GM19351 (cell line): ENCODE measurements at regions not wholly inside any gene's neighbourhood (a gene's known extent, or its start where the extent isn't known, plus 50 kb on each side); places are given as distances from the start of the nearest gene placed in this dataset.
A peak's percentile ranks its signal among the peaks of the same experiment; 100 is the strongest.
"Not testable (repeated sequence)": the region's sequence is repeated elsewhere in the genome, so short reads cannot be mapped to it uniquely, and the experiment has no call there.

Experiments used
- ATAC-seq: cut with Tn5 transposase; IDR thresholded peaks from one replicate; pipeline ENCODE4 v1.9.1; 2021; ENCODE audit warnings: mild to moderate bottlenecking, moderate library complexity; ENCODE audit not compliant: unreplicated experiment

DNA sequence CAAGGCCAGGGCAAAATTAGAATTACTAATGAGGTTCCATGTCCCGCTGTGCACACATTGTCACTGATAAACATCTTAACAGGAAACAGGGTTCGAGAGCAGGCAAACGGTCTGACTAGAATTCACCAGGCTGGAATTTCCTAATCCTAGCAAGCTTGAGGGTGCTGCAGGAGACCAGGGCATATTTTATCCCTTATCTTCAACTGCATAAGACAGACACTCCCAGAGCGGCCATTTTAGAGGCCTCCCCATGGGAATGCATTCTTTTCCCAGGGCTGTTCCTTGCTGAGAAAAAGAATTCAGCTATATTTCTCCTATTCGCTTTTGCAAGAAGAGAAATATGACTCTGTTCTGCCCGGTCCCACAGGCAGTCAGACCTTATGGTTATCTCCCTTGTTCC, 282.5 kb upstream of the TACR3 start:
- not testable (repeated sequence) for ATAC-seq

DNA sequence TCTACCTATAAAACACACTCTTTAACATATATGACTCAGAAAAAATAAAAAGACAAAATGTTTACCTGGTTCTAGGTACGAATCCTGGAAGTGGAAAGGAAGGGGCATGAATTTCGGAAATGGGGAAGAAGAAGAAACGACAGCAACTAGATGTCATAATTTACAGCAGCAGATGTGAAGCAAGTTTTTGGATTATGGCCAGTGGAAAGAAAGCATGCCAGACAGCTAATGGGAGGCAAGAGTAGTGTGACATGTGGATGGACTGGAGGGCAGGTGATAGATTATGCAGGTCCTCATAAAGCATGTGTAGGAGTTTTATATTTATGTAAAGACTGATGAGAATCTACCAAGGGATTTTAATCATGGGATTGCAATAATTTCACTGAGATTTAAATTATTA, 279.0 kb upstream of the TACR3 start:
- no peak for ATAC-seq

DNA sequence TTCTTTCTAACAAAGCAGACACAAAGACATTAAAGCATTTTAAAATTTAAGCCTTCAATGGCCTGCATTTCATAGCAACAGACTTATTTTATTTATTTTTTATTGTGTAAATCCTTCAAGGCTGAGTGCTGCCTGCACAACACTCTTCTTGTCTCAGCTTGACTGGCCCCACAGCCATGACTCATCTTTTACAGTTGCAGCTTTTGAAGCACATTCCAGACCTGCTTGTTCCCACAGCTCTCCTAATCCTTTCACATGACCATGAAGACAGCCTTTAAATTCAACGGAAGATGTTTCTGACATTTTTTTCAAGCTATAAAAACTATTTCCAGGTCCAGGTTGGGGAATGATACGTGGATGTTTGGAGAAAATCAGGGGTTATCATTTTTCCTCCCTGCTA, 276.9 kb upstream of the TACR3 start:
- ATAC-seq, result no peak

DNA sequence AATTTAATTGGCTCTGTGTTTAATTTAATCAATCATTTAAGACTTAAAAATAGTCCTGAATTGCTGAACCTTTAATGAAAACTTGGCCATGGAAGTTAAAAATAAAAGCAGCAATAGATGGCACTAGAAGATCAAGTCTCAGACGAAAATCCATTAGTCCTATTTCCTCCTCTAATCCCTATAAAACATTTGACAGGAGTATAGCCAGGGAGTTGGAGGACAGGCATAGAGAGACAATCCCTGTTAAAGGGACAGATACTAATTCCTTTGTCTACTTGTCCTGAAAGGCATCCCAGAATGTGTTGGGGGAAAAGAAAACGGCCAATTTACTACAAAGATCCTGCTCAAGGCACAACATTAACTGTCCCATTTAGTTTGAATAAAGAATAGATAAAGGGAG, 276.3 kb upstream of the TACR3 start:
- ATAC-seq, result no peak

DNA sequence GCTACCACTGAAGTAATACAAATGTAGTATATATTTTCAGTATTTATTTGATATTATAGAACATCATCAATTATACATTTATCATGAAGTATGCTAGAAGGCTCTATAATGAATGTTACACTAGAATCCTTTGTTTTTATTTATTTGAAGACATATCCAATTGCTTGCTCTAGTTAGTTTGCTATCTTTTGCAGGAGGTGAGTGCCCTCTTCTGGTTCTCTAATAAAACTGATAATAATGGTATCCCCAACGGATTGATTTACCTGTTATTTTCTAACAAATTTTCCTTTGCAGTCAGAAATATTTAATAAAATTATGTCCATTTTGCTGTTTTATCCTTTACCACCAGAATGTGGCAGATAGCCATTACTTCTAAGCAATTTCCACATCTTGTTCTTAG, 274.3 kb upstream of the TACR3 start:
- ATAC-seq, result no peak

DNA sequence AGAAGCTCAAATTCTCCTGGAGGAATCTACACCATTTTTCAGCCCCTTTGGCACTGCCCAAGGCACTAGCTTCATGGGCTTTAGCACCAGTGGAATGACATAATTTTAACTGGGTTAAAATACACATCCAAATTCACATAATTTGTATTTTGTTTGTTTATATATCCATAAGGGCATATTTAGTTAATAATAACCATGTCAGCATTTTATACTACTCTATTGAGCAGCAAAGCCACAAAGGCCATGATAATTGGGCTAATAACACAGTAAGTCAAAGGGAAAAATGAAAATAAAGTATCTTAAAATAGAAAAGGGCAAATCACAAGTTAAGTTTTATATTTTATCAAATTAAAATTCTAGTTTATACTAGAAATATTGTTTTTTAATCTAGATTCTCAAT, 262.7 kb upstream of the TACR3 start:
- no peak for ATAC-seq

DNA sequence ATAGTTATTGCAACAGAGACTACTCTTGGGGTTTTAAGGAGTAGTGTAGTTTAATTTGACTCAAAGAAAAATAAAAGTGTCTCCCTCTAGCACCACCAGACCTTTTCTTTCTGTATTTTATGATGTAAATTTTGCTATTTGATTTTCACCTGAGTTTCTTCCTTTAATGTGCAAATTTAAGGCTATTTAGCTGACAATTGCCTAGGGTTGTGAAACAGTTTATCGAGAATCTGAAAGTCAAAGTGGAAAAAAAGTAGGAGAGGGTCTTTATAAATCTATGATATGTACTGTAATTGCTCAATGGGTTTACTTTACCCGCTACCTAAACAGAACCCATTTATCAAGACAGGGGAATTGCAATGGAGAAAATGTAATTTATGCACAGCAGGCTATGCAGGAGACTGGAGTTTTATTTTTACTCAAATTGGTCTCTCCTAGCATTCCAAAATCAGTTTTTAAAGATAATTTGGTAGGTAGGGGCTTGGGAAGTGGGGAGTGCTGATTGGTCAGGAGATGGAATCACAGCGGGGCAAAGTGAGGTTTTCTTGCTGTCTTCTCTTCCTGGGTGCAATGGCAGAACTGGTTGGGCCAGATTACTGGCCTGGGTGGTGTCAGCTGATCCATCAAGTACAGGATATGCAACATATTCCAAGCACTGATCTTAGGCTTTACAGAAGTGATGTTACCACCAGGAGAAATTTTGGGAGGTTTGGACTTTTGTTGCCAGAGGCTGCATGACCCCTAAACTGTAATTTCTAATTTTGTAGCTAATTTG, 228.6 kb upstream of the TACR3 start:
- no peak for ATAC-seq

DNA sequence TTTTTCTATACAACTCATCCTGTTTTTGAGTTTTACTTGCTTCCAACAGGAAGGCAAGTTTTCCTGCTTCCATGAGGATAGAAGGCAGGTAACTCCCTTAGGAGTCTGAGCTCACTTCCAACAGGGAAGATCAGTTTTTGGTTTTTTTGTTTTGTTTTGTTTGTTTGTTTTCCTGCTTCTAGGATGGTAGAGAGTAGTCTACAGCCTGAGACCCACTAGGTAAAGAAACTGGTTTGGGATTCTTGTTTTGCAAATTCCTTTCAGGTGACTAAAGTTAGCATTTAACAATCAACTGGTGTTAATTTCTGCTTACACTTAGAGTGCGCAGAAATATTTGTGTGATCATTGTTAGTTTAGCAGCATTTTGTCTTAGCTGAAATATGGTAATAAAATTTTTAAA, 227.8 kb upstream of the TACR3 start:
- ATAC-seq, result no peak

DNA sequence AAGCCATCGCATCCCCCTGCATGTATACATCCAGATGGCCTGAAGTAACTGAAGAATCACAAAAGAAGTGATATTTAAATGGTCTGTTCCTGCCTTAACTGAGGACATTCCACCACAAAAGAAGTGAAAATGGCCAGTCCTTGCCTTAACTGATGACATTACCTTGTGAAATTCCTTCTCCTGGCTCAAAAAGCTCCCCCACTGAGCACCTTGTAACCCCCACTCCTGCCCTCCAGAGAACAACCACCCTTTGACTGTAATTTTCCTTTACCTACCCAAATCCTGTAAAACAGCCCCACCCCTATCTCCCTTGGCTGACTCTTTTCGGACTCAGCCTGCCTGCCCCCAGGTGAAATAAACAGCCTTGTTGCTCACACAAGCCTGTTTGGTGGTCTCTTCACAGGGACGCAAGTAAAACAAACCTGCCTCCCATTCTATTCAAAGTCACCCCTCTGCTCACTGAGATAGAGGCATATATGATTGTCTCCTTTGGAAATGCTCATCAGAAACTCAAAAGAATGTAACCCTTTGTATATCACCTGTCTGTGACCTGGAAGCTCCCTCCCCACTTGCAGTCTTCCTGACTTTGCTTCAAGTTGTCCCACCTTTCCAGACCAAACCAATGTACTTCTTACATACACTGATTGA, 227.0 kb upstream of the TACR3 start:
- ATAC-seq, result not testable (repeated sequence)

DNA sequence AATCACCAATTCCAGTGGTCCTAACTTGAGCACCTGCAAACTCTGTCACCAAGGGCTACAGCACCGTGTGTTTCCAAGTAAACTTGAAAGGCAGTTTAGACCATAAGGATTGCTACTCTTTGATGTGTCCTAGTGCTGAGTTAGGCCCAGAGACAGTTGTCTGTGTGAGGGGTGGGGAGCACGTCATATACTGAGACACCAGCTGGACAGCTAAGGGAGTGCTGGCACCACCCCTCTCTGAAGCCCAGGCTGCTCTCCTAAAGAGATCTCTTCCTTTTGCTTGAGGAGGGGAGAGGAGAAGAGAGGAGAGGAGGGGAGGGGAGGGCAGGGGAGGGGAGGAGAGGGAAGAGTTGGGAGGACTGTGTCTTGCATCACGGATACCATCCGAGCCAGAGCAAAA, 218.7 kb upstream of the TACR3 start:
- ATAC-seq, result no peak

DNA sequence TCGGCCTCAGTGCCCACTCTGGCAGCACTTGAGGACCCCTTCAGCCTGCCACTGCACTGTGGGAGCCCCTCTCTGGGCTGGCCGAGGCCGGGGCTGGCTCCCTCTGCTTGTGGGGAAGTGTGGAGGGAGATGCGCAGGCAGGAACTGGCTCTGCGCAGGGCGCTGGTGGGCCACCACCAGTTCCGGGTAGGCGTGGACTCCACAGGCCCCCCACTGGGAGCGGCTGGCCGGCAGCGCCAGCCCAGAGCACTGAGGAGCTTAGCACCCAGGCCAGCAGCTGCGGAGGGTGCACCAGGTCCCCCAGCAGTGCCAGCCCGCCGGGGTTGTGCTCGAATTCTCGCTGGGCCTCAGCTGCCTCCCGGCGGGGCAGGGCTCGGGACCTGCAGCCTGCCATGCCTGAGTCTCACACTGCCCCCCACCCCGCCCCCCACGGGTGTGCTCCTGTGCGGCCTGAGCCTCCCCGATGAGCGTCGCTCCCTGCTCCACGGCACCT, 216.9 kb upstream of the TACR3 start:
- no peak for ATAC-seq

DNA sequence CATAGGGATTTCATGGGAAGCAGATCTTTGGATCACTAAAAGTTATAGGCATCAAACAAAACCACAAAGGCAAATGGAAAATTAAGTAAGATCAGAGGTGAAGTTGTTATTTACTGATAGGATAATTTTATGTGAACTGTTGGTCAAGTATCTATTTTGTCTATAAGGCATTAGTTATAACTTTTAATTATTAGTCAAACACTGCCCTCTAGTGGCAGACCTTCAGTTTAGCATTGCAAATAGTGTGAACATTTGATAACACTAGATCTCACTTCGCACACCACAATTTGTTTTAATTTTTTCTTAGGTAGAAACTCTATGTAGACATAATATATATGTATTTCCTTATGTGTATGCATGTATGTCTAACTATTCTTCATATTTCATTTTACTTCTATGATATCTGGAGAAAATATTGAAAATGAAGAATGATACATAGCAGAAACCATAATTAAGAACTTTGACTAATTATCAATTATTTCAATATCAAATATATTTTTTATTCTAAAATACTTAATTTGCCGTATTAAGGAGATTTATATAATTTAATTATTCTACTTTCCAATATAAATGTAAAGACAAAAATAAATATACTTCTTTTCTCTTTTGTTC, 214.5 kb upstream of the TACR3 start:
- ATAC-seq, result peak; percentile 83

DNA sequence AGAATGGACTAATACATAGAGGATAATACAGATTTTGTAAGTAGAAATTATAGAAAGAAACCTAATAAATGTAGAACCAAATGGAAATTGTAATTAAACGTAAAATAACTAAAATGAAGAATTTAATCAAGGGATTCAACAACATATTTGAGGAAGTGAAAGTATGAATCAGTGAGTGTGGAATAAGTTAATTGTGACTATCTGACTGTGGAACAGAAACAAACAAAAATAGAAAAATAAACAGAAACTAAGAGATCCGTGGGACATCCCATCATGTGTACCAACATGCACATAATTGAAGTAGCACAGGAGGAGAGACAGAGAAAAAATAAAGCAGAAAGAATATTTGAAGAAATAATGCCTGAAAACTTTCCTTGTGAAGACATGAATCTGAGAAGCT, 208.6 kb upstream of the TACR3 start:
- peak; percentile 67 for ATAC-seq

DNA sequence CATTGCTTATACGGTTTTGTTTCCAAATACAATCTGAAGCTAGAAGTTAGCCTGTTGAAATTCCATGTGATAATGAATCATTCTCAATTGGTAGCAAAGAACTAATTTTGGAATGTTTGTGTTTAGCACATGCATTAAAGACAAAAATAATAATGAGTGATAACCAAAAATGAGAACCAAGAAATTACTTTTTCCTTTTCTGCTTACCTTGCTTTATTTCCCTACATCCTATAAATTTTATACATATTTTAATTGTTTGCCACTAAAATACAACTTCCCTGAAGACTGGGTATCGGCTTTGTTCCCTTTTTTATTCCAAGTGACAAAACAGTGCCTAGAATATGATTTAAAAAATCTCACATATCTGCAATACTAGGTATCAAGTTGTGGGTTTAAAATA, 203.8 kb upstream of the TACR3 start:
- ATAC-seq, result no peak

DNA sequence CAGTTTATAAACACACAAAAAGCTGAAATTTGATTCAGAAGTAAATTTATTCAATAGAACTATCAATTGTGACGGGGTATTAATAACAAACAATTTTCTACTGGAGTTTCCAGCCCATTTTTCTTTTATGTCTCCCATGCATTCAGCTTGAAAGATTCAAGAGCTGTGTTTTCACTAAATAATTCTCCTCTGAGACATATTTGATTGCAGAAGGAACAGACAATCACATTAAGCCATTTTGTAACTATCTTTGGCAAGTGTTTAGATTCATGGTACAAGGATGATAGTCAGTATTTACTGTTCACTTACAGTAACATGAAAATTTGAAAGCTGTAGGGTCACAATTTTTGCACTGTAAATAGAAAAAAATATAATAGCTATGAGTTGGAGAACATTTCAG, 198.4 kb upstream of the TACR3 start:
- ATAC-seq, result no peak

DNA sequence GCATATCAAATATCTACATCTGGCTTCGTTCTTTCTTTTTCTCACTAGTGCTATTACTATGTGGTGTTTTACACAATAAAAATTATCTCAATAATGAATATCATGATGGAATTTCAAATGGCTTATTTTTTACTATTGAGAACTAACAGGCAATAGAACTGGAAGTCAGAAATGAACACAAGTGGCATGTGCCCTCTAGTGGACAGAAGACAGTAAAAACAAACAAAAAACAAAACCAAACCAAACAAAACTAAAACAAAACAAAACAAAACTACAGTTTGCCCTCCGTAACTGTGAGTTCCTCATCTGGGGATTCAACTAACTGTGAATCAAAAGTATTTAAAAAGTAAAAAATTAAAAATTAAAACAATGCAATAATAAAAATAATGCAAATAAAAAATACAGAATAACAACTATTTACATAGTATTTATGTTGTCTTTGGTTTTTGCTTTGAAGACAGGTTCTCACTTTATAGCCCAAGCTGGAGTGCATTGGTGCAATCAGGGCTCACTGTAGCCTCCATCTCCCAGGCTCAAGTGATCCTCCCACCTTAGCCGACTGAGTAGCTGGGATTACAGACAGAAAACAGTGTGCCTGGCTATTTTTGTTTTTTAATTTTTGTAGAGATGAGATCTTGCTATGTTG, 195.6 kb upstream of the TACR3 start:
- ATAC-seq, result peak; percentile 92

DNA sequence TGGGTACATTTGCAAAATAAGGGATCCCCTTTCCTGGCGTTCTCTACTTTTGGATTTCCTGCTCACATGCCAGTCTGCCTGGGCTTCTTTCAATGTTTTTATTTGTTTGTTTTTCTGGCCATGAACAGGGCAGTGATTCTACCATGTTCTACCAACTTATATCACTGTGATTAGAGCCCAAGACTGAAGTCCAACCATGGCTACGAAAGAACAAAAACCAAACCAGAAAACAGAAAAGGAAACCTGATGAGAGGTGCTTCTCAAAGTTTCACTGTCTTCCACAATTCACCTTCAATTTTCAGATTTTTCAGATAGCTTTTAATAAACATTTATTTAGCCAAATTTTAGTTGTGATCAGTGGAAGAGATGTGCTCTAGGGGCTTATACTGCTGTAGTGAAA, 187.6 kb upstream of the TACR3 start:
- ATAC-seq, result no peak

DNA sequence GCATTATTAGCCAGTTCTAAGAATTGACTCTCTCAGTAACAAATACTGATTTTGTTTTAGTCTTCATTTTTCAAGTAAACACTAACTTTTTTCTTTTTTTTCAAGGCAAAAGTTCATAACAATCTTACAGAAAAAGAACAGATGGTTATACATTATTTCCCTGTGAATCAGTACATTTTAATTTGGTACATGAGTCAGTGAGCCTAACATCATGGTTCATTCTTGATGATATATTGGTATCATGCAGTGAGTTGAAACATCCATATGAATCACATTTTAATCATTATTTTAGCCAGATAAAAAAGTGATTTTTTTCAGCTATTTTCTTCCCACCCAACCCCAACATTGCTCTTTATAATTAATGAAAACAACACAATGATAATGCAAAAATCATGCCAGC, 184.3 kb upstream of the TACR3 start:
- ATAC-seq, result no peak

DNA sequence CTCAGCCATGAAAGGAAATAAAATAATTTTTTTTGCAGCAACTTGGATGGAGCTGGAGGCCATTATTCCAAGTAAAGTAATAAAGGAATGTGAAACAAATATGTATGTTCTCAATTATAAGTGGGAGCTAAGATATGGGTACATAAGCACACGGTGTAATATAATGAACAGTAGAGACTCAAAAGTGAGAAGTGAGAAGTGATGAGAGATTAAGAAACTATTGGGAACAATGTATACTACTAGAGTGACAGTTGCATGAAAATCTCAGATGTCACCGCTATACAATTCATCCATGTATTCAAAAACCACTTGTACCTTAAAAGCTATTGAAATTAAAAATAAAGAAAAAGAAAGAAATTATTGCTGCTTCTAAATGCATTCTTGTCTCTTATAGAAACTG, 182.9 kb upstream of the TACR3 start:
- no peak for ATAC-seq

DNA sequence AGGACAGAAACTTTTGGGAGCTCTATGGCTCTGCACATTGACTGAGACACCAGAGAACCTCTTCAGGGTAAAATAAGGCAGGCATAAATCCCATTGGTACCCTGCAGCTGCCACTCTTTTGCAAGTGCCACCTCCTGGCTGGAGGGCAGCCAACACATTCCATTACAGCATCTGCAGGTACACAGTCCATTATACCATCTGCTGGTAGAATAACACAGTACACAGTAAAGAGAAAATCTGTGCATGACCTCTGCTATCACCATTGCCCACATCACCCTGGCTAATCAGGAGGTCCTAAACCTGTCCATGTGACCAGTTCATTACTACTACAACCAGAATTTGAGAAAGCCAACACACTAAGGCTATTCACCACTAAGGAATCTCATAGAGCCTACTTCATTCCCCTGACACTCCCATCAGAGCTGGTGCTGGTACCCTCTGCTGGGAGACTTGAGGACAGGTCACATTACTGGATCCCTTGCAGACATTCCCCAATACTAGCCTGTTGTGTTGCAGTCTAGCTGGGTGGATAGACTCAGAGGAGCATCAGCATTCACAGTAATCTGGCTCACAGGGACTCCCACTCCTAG, 176.2 kb upstream of the TACR3 start:
- ATAC-seq, result no peak

DNA sequence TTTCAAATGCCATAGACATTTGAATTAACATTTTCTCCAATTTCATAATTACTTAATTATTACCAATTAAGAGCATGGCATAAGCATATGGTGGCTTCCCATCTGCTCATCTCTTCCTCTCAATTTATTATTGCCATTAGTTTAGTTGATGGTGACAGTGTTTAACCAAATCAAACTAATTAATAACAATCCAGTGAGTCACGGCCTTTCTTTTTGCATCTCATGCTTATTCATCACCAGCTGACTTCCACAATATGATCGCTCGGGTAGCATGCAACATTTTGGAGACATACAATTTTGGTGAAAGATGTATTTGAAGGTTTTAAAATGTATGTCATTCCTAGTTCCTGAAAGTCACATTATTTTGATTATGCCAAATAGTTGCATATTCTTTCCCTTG, 172.8 kb upstream of the TACR3 start:
- no peak for ATAC-seq
